Kidney (tissue), 13 donors: ENCODE measurements at regions not wholly inside any gene's neighbourhood (a gene's known extent, or its start where the extent isn't known, plus 50 kb on each side); places are given as distances from the start of the nearest gene placed in this dataset.
"Not testable (repeated sequence)": the region's sequence is repeated elsewhere in the genome, so short reads cannot be mapped to it uniquely, and the experiment has no call there.

Experiments
- DNase-seq, 5 donors: peaks; one replicate each; pipeline ENCODE4 v3.0.0-alpha.2; 2013 to 2020
- FAIRE-seq: peaks from 2 replicates; lab custom pipeline; 2012; peaks lifted over from hg19 to GRCh38; lab: Jason Lieb, UNC
- H3K27ac ChIP-seq, 2 donors: one replicate each; pipeline ENCODE4 v1.7.0; 2013; ENCODE audit warnings: low read depth in 2 of 2, low read length in 2 of 2, inconsistent platforms in 1 of 2
- H3K27me3 ChIP-seq: one replicate; pipeline ENCODE4 v1.7.1; 2013; ENCODE audit warnings: low read length, inconsistent platforms; ENCODE audit not compliant: control insufficient read depth, insufficient read depth
- H3K36me3 ChIP-seq, 3 donors: one replicate each; pipeline versions ENCODE4 v1.7.0 to v1.7.1; 2013; ENCODE audit warnings: low read length in 3 of 3, control low read depth in 1 of 3, inconsistent platforms in 1 of 3; ENCODE audit not compliant: insufficient read depth in 3 of 3, control insufficient read depth in 2 of 3
- H3K4me1 ChIP-seq, 3 donors: one replicate each; pipeline versions ENCODE4 v1.7.0 to v1.7.1; 2013; ENCODE audit warnings: low read length in 3 of 3, inconsistent platforms in 1 of 3, low read depth in 1 of 3; ENCODE audit not compliant: control insufficient read depth in 2 of 3, insufficient read depth in 2 of 3
- H3K4me3 ChIP-seq, 3 donors: one replicate each; pipeline versions ENCODE4 v1.7.0 to v1.8.1; 2013; ENCODE audit warnings: low read length in 3 of 3, control low read depth in 1 of 3, inconsistent platforms in 1 of 3
- H3K9ac ChIP-seq, 3 donors: one replicate each; pipeline versions ENCODE4 v1.7.0 to v1.7.1; 2013; ENCODE audit warnings: low read length in 3 of 3, control low read depth in 1 of 3, inconsistent platforms in 1 of 3
- H3K9me3 ChIP-seq, 3 donors: one replicate each; pipeline versions ENCODE4 v1.7.0 to v1.7.1; 2013; ENCODE audit warnings: low read length in 3 of 3, control low read depth in 1 of 3, inconsistent platforms in 1 of 3; ENCODE audit not compliant: control insufficient read depth in 2 of 3, insufficient read depth in 1 of 3
- intact Hi-C: fragments of 100-400 bp; cut with DNase I; formaldehyde crosslinking; loops from one replicate; pipeline ENCODE4 v1.11.1; 2022
- TF ChIP-seq, protein P1 (sequence below): IDR thresholded peaks from 3 replicates; pipeline ENCODE4 v1.5.1; 2012; ENCODE audit warnings: mild to moderate bottlenecking, moderate library complexity, borderline replicate concordance; ENCODE audit not compliant: insufficient read depth; ENCODE audit errors: extremely low read depth
- donor health status: control.
- donor health status: control.
- donor health status: control.
- donor health status: control.
- donor health status: control.
- donor health status: DM: yes; HTN: yes; CAD: no.
- donor health status: Normal renal cell carcinoma (clear cell type).

DNA sequence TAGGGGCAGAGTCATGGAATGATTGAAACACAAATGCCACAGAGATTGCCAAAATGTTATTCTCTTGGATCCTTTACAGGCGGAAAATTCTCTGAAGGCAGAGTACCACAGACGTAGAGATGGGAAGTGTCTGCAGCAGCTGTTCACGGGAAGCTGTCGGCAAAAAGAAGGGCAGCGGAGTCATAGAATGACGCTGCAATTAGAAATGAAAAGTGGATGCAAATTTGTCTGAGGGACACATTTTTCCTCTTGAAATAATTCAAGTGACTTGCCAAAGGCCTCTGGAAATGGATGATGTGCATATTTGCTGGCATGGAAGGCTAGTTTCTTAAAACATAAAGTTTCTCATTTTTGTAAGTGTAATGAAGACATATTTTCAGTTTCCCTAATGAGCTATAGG, 77.5 kb upstream of the PLD5 start:
- peaks cover 0 to 7% (median 0%) of the 10 kb centered on the region in 3 donors for H3K9me3 ChIP-seq
- H3K27ac ChIP-seq = no peak overlapping the region
- no peak overlapping the region for H3K4me3 ChIP-seq
- FAIRE-seq (no peak), DNase-seq (no peak)
- intact Hi-C loops = no loop called here
- TF ChIP-seq, protein P1, sequence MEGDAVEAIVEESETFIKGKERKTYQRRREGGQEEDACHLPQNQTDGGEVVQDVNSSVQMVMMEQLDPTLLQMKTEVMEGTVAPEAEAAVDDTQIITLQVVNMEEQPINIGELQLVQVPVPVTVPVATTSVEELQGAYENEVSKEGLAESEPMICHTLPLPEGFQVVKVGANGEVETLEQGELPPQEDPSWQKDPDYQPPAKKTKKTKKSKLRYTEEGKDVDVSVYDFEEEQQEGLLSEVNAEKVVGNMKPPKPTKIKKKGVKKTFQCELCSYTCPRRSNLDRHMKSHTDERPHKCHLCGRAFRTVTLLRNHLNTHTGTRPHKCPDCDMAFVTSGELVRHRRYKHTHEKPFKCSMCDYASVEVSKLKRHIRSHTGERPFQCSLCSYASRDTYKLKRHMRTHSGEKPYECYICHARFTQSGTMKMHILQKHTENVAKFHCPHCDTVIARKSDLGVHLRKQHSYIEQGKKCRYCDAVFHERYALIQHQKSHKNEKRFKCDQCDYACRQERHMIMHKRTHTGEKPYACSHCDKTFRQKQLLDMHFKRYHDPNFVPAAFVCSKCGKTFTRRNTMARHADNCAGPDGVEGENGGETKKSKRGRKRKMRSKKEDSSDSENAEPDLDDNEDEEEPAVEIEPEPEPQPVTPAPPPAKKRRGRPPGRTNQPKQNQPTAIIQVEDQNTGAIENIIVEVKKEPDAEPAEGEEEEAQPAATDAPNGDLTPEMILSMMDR = no peak
- H3K4me1 ChIP-seq = no peaks in the 10 kb centered on the region
- H3K9ac ChIP-seq = no peak overlapping the region
- no peaks in the 10 kb centered on the region for H3K27me3 ChIP-seq
- H3K36me3 ChIP-seq = no peaks in the 10 kb centered on the region

DNA sequence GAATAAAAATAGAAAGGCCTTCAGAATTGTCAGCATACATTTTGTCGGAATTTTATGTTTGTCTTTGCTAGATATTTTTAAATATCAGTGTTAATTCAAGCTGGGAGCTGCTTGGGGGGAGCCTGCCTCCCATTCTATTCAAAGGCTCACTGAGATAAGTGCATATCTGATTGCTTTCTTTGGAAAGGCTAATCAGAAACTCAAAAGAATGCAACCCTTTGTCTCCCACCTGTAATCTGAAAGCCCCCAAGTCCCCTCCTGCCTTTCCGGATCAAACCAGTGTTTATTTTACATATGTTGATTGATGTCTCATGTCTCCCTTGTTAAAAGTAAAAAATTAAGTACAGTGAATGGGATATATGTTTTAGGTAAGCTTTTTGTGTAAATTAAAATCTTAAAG, 69.3 kb upstream of the PLD5 start:
- H3K36me3 ChIP-seq, FAIRE-seq, H3K27me3 ChIP-seq, H3K27ac ChIP-seq, H3K4me3 ChIP-seq, H3K9ac ChIP-seq, H3K4me1 ChIP-seq, DNase-seq, intact Hi-C loops, H3K9me3 ChIP-seq: not testable (repeated sequence)

DNA sequence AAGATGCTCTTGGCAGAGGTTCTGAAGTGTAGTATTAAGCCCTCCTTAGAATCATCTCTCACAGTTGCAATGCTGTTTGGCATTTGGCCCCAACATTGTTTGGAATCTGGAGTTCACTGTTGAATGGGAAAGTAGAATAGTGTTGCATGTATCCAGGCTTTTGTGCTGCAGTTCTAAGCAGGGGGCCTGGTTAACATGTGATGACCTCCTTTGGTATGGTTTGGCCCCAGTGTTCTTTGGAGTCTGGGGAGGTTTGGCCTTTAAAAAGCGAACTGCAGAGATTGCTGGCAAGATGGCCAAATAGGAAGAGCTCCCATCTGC, 61.8 kb upstream of the PLD5 start:
- no peaks in the 10 kb centered on the region for H3K36me3 ChIP-seq
- no peak overlapping the region for H3K4me3 ChIP-seq
- TF ChIP-seq, protein P1 = no peak
- no peaks in the 10 kb centered on the region for H3K4me1 ChIP-seq
- no peak for FAIRE-seq
- intact Hi-C loops = no loop called here
- no peak overlapping the region for H3K9ac ChIP-seq
- no peak overlapping the region for H3K27ac ChIP-seq
- no peaks in the 10 kb centered on the region for H3K27me3 ChIP-seq
- DNase-seq = no peak
- no peaks in the 10 kb centered on the region for H3K9me3 ChIP-seq

DNA sequence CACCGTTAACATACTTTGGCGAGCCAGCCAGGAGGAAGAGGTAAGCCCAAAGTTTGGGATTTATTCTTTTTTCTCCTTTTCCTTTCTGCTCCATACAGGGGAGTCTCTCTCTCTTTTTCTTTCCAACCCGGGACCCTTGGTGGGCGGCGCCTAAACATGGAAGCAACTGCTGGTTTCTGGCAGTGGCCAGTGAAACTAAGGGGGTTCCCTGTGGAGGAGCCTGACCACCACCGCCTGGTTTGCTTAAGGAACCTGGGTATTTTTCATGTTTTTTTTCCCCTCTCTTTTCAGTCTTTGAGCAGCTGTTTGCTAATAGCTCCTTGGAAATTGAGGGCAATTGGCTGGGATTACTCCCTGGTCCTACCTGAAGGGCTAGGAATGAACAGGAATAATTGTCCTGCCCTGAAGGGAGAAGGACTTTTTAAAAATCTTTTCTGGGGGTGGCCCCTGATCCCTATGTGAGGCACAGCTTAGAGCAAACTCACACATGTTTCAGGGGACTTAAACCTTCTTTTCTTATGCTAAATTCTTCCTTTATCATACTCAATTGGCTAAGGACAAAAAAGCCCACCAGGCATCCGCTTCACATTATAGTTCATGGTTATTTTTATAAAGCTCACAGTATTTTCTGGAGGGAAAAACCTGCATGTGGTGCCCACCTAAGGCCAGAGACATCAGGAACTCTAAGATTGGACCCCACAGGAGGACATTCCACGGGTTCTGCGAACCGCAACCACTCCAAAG, 61.3 kb upstream of the PLD5 start:
- Histone ChIP-seq H3K9me3 (no peaks in the 10 kb centered on the region), H3K27ac (no peak overlapping the region), H3K4me1 (no peaks in the 10 kb centered on the region), H3K4me3 (no peak overlapping the region), H3K27me3 (no peaks in the 10 kb centered on the region), H3K9ac (no peak overlapping the region), H3K36me3 (no peaks in the 10 kb centered on the region)
- DNase-seq (no peak), FAIRE-seq (no peak)
- TF ChIP-seq, protein P1 = no peak
- intact Hi-C loops = no loop called here
